ENCODE measurements at regions not wholly inside any gene's neighbourhood (a gene's known extent, or its start where the extent isn't known, plus 50 kb on each side); places are given as distances from the start of the nearest gene placed in this dataset.

DNA sequence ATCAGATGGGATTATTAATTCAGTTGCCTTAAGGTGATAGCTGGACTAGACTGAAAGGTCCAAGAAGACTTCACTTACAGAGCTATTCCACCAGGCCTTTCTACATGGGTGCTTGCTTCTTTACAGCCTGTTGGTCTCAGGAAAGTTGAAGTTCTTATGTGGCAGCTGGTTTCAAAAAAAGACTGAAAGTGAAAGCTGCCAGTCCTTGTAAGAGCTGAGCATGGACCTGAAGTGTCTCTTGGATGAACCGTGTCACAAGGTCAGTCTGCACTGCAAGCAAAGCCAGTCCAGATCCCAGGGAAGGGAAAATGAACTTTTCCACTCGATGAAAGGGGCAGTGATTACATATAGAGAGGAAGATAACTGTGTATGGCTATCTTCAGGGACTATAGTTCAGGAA lies 201.5 kb upstream of the LUZP2 start:
- no peak for ATAC-seq
- H3K36me3 Mint-ChIP-seq, result no peaks in the 10 kb centered on the region
- no peak overlapping the region for H3K4me3 Mint-ChIP-seq
- H3K4me1 Mint-ChIP-seq, result no peaks in the 10 kb centered on the region
- no peaks in the 10 kb centered on the region for H3K27me3 Mint-ChIP-seq
- no peak overlapping the region for H3K27ac Mint-ChIP-seq
- peaks cover 7% of the 10 kb centered on the region for H3K9me3 Mint-ChIP-seq

DNA sequence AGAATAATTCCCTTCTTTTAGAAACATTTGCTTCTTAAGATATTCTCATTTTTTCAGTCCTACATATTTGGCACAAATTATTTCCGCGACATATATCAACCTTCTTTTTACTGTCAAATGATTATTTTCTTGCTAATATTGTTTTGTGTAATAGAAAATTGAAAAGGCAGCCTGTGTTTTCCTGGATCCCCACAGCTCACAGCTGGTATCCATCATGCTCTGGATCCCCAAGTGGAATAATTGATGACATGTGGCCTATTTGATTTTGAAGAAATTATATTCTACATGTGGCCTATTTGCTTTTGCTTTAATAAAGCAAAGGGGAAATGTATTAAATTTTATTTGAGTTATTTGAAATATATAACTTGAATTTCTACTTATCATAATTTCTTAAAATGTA lies 199.4 kb upstream of the LUZP2 start:
- ATAC-seq, result no peak
- no peaks in the 10 kb centered on the region for H3K4me1 Mint-ChIP-seq
- no peak overlapping the region for H3K4me3 Mint-ChIP-seq
- no peaks in the 10 kb centered on the region for H3K27me3 Mint-ChIP-seq
- H3K9me3 Mint-ChIP-seq, result peaks cover 6% of the 10 kb centered on the region
- no peaks in the 10 kb centered on the region for H3K36me3 Mint-ChIP-seq
- no peak overlapping the region for H3K27ac Mint-ChIP-seq

DNA sequence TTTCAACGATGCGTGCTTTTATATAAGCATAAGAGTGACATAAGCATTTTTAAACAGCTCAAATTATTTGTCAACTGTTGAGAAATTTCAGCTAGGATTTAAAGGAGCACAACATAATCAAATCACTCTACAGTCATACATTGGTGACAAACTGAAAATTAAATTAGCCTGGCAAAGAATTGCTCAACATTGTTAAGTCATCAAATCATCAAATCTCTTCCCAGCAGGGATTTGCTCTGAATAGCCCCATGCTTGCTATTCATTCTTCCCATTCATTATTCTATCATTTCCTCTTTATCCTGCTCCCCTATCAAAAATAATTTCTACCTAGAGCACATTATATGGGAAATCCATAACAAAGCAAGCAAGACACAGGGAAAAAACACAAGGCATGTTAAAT lies 198.7 kb upstream of the LUZP2 start:
- Mint-ChIP-seq H3K4me3 (no peak overlapping the region), H3K4me1 (no peaks in the 10 kb centered on the region), H3K36me3 (no peaks in the 10 kb centered on the region), H3K27me3 (no peaks in the 10 kb centered on the region), H3K27ac (no peak overlapping the region), H3K9me3 (peaks cover 1% of the 10 kb centered on the region)
- no peak for ATAC-seq

DNA sequence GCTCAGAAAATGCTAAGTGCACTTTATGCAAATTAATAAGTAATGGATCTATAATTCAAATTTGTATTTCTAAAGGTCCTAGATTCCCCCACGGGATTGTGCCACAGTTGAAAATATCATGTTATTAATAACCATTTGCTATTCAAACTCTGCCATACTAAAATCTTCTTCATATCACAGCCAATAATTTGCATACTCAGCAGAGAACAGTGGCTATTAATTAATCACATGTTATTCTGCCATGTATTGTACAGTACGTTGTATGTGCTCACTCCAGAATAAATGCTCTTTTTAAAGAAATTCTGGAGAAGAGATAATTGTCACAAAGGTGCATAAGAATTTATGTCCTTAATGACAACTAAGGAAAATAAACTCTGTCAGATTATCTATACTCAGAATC lies 184.9 kb upstream of the LUZP2 start:
- Mint-ChIP-seq H3K4me3 (no peak overlapping the region), H3K4me1 (no peaks in the 10 kb centered on the region), H3K9me3 (peaks cover 14% of the 10 kb centered on the region), H3K27ac (no peak overlapping the region), H3K36me3 (no peaks in the 10 kb centered on the region), H3K27me3 (no peaks in the 10 kb centered on the region)
- ATAC-seq, result no peak

DNA sequence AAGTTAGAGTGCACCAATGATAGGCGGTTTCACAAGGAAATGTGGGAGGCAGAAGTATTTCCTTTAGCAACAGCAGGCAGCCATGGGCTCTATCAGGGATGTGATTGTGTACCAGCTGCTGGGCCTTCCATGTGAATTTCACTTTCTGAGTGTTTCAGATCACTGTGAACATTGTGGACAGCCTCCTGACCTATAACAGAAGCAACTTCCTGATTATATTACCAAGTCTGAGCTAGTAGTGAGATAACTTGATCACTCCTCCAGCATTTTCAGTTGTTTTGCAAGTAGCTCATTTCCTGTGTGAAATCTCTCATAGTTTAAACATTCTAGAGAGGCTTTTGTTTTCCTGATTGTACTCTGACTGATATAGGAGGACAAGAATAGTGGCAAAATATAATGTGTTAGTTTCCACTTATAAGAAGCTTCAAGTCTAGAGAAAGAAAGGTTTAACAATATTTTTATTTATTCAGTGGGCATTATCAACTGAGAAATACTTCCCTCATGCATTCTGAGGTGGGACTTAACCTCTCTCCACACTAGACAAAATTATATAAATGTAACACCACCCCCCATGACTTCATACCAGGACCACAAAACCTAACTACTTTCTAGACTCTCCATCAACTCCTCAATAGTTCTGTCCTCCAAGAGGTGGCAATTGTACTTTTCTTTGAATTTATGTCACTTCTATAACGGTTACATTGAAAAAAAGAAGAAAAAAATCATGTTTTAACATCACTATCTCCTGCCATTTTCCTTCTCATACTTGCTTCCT lies 184.2 kb upstream of the LUZP2 start:
- Mint-ChIP-seq H3K4me1 (no peaks in the 10 kb centered on the region), H3K36me3 (no peaks in the 10 kb centered on the region), H3K9me3 (peaks cover 16% of the 10 kb centered on the region), H3K4me3 (no peak overlapping the region), H3K27ac (no peak overlapping the region), H3K27me3 (no peaks in the 10 kb centered on the region)
- no peak for ATAC-seq

DNA sequence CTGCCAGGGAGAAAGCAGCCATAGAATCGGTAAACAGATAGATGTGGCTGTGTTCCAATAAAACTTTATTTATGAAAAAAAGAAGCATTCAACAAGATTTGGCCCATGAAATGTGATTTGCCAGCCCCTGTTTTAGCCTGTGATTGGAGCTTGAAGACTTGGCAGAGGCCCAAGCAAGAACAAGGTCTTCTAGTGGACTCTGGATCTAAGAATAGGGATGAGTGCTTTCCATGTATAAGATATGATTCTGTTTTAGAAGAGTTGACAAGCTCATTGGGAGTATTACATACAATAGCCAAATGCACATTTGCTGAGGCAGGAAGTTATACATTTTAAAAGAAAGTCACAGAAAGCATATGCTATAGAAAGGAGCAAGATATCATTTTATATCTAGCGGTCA lies 175.6 kb upstream of the LUZP2 start:
- ATAC-seq, result no peak
- Mint-ChIP-seq H3K36me3 (no peaks in the 10 kb centered on the region), H3K9me3 (peaks cover 12% of the 10 kb centered on the region), H3K4me1 (no peaks in the 10 kb centered on the region), H3K27ac (no peak overlapping the region), H3K27me3 (no peaks in the 10 kb centered on the region), H3K4me3 (no peak overlapping the region)

DNA sequence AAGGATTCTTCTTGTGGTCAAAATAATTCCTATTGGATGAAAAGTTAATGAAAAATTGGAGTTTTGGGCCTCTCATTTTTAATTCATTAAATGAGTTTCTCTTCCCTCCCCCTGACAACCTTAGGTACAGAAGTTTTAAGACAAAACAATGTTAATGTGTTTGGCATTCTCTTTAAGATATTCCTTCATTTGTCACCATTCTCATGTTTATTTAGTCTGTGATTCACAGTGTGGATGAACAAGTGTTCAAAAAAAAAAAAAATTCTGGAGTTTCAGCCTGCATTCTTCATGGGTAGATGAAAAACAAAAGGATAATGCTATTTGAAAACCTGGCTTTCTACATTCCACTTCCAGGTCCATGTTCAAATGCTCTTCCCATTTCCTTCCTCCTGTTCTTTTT lies 172.6 kb upstream of the LUZP2 start:
- ATAC-seq, result no peak
- no peak overlapping the region for H3K27ac Mint-ChIP-seq
- H3K36me3 Mint-ChIP-seq, result no peaks in the 10 kb centered on the region
- no peaks in the 10 kb centered on the region for H3K4me1 Mint-ChIP-seq
- H3K4me3 Mint-ChIP-seq, result no peak overlapping the region
- H3K9me3 Mint-ChIP-seq, result no peaks in the 10 kb centered on the region
- H3K27me3 Mint-ChIP-seq, result no peaks in the 10 kb centered on the region

DNA sequence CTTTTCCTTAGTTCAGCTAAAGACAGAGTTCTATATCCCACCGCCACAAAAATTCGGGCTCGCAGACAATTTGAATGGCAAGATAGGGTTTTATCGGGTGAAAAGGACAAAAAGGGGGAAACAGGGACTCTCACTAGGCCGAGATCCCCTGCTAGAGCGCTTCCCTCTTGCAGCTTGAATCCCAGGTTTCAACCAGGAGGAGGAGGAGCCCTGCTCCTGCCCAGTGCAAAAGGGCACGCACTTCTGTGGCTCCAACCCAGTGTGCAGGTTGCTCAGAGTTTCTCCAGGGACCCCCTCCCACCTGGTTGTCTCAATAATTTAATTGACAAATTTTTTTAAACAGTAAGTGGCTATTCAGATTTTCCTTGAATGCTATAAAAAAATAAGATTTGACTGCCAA lies 152.6 kb upstream of the LUZP2 start:
- Mint-ChIP-seq H3K27me3 (no peaks in the 10 kb centered on the region), H3K27ac (no peak overlapping the region), H3K36me3 (no peaks in the 10 kb centered on the region), H3K4me1 (no peaks in the 10 kb centered on the region), H3K9me3 (no peaks in the 10 kb centered on the region), H3K4me3 (no peak overlapping the region)
- ATAC-seq, result no peak

DNA sequence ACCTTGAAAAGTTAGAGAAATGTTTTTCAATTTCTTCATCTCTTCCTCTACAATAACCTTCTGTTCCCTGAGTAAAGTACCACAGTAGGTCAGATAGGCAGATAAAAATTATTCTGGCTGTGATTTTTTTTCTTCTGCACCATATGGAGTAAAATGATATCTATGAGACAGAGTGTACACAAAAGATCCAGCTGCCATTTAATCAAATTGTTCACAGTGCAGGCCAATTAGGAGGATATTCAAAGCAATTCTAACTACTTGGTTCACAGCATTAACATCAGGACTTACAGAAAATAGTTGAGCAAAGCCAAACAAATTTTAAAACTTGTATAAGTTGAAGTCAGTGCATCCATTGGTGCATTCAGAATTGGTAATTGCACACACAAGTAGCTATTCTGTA lies 147.9 kb upstream of the LUZP2 start:
- H3K36me3 Mint-ChIP-seq, result no peaks in the 10 kb centered on the region
- no peaks in the 10 kb centered on the region for H3K4me1 Mint-ChIP-seq
- H3K27ac Mint-ChIP-seq, result no peak overlapping the region
- no peak for ATAC-seq
- H3K9me3 Mint-ChIP-seq, result no peaks in the 10 kb centered on the region
- H3K4me3 Mint-ChIP-seq, result no peak overlapping the region
- H3K27me3 Mint-ChIP-seq, result no peaks in the 10 kb centered on the region

DNA sequence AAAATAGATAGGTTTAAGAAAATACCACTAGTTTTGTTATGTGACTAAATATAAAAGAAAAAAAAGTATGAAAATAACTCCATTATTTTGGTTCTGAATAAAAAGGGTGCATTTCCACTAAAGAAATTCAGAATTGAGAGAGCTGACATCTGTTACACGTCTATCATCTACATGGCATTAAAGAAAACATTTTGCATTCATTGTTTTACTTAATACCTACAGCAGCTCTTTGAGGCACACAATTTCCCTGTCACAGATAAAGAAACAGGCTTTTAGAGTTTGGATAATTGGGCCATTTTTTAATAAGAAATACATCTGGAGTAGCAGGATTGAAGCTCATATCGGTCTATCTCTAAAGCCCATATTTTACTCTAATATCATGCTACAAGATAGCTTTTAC lies 145.7 kb upstream of the LUZP2 start:
- Mint-ChIP-seq H3K27me3 (no peaks in the 10 kb centered on the region), H3K9me3 (no peaks in the 10 kb centered on the region), H3K27ac (no peak overlapping the region), H3K4me3 (no peak overlapping the region), H3K36me3 (no peaks in the 10 kb centered on the region), H3K4me1 (no peaks in the 10 kb centered on the region)
- ATAC-seq, result no peak

DNA sequence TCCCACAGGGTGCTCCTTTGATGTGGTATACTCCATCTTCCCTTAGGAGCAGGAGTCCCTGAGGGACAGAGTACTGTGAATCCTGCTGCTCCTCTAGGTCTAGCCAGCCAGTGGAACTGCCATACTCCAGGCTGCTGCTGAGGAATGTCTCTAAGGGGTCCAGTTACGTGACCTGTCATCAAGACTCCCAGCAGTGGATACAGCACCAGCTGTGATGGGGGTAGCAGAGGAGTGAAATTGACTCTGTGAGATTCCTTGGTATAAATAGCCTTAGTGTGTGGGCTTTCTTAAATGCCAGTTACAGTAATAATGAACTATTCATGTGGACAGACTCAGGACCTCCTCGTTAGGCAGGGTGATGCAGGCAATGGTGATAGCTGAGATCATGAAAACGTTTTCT lies 140.4 kb upstream of the LUZP2 start:
- Mint-ChIP-seq H3K4me1 (no peaks in the 10 kb centered on the region), H3K27me3 (no peaks in the 10 kb centered on the region), H3K4me3 (no peak overlapping the region), H3K36me3 (no peaks in the 10 kb centered on the region), H3K9me3 (no peaks in the 10 kb centered on the region), H3K27ac (no peak overlapping the region)
- no peak for ATAC-seq

DNA sequence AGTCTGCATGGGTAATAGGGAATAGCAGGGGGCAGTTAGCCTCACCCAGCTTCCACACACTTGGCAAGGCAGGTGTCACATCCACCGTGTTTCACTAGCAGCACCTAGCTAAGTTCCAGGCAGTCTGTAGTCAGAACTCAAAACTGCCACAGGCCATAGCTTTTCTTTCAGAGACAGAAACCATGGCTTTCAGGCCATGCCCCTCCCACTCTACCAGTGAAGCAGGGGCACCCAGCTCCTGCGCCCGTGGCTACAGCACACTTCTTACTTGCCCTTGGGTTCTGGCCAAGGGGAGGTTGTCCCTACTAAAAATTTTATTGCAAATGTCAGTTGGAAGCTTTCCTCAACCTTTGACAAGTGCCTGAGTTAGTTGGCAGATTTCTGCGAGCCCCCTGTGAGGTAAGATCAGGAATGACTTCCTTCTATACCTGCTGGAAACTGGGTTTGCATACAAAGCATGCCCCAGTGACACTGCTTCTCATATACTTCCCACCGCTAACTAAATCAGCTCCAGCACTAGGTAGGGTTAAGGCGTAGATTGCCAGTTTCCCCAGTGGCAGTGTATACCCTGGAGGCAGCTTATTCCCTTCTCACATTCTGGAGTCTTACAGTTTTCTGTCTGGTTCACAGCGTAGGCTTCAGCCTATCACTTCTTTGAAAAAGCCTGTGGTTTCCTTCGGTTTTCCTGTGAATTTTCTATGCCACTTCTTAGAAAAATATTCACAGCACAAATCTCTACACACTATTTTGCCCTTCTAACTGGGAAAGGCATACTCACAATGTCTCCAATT lies 139.0 kb upstream of the LUZP2 start:
- no peak overlapping the region for H3K4me3 Mint-ChIP-seq
- no peak overlapping the region for H3K27ac Mint-ChIP-seq
- peak; percentile 31 for ATAC-seq
- H3K4me1 Mint-ChIP-seq, result no peaks in the 10 kb centered on the region
- no peaks in the 10 kb centered on the region for H3K9me3 Mint-ChIP-seq
- H3K27me3 Mint-ChIP-seq, result no peaks in the 10 kb centered on the region
- H3K36me3 Mint-ChIP-seq, result no peaks in the 10 kb centered on the region

DNA sequence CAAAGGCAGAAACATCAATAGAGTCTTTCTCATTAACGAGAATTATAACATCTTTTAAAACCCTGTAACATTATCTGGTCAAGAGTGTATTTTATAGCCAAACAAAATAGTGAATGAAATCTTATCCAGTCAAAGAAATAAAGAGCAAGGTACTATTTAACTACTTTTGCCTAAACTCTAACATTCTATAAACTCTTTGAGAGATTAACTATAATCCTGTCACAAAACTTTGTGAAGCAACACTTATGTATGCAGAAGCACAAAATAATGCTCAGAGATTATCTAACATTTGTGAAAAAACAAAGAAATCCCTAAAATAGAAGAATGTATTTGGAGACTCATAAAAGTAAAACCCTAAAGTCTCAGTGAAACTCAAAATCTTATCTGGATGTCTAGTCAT lies 124.4 kb upstream of the LUZP2 start:
- Mint-ChIP-seq H3K36me3 (no peaks in the 10 kb centered on the region), H3K27ac (no peak overlapping the region), H3K9me3 (peaks cover 3% of the 10 kb centered on the region), H3K27me3 (no peaks in the 10 kb centered on the region), H3K4me3 (no peak overlapping the region), H3K4me1 (no peaks in the 10 kb centered on the region)
- ATAC-seq, result no peak

DNA sequence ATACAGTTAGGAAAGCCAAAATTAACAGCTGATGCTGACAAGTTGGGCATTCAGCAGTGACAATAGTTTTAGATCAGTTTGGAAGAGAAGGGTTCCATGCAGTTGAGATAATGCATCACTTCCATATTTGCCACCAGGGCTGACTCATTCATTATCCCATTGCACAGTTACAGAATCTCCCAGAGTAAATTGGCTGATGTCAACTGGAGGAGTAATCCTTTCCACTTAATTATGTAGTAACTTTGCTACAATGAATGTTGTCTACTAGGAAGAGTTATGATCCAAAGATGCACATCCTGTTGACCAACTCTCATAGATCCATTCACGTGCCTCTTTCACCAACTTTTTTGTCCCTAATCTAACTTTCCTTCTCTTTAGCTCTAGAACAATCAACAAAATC lies 123.3 kb upstream of the LUZP2 start:
- no peak overlapping the region for H3K4me3 Mint-ChIP-seq
- no peaks in the 10 kb centered on the region for H3K36me3 Mint-ChIP-seq
- no peak overlapping the region for H3K27ac Mint-ChIP-seq
- no peak for ATAC-seq
- H3K9me3 Mint-ChIP-seq, result peaks cover 8% of the 10 kb centered on the region
- H3K27me3 Mint-ChIP-seq, result no peaks in the 10 kb centered on the region
- no peaks in the 10 kb centered on the region for H3K4me1 Mint-ChIP-seq

DNA sequence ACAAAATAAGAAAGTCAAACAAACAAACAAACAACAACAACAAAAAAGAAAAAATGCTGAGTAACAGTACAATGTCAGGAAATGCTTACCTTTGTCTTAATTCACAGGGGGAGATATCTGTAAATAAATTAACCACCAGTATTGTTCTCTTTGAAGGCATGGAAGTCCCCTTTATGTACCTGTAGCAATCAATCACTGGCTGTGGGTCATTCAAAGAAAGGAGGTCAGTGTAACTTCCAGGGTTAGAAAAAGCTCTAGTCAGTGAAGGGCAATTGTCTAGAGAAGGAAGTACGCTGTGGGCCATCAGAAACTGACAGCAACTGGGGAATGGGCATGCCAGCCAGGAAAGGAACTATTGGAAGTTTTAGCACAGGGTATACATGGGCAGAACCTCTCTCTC lies 121.5 kb upstream of the LUZP2 start:
- Mint-ChIP-seq H3K4me3 (no peak overlapping the region), H3K9me3 (peaks cover 8% of the 10 kb centered on the region), H3K4me1 (no peaks in the 10 kb centered on the region), H3K36me3 (no peaks in the 10 kb centered on the region), H3K27ac (no peak overlapping the region), H3K27me3 (no peaks in the 10 kb centered on the region)
- no peak for ATAC-seq

DNA sequence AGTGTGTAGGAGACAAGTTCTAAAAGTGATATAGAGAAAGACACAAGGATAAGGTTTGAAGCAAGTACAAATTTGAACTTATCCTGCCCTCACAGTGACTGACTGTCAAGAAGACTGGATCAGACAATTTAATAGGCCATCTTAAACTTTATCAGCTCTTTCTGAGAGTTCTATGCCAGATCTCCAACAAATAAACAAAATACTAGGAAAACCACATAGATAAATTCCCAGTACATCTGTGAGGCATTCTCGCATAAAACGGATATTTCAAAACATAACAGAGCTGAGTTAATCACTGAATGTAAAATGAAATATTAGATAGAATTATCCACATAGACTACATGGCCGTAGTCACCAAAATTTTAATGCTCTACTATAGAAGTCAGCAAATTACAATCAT lies 120.9 kb upstream of the LUZP2 start:
- no peak for ATAC-seq
- no peaks in the 10 kb centered on the region for H3K27me3 Mint-ChIP-seq
- H3K27ac Mint-ChIP-seq, result no peak overlapping the region
- H3K4me1 Mint-ChIP-seq, result no peaks in the 10 kb centered on the region
- H3K36me3 Mint-ChIP-seq, result no peaks in the 10 kb centered on the region
- H3K4me3 Mint-ChIP-seq, result no peak overlapping the region
- H3K9me3 Mint-ChIP-seq, result peaks cover 8% of the 10 kb centered on the region
